ENCODE measurements at regions not wholly inside any gene's neighbourhood (a gene's known extent, or its start where the extent isn't known, plus 50 kb on each side); places are given as distances from the start of the nearest gene placed in this dataset.

DNA sequence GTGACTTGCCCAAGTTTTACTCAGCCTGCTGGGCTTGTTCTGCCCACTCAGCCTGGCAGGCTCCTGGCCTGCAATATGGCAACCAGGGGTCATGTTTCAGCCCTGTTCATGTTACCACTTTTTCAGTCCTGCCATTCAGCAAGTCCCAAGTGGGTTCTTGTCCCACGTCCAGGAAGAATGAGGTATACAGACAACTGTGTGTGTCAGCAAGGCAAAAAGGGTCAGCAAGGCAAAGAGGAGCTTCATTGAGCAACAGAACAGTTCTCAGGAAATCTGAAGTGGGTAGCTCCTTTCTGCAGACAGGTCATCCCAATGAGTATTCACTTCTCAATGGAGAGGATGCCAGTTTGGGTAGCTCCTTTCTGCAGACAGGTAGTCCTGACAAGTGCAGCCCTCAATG is 1233.3 kb upstream of the B3GALT2 start:
- TF ChIP-seq CREB5 (CRISPR knock-in tag; IDR thresholded peaks at IDR 0.05; ENCODE audit: low read depth) (no peak), ZNF70 (CRISPR knock-in tag; IDR thresholded peaks at IDR 0.05) (no peak), ZNF8 (CRISPR knock-in tag; IDR thresholded peaks at IDR 0.05) (no peak)
